HG02870 (cell line): ENCODE measurements at regions not wholly inside any gene's neighbourhood (a gene's known extent, or its start where the extent isn't known, plus 50 kb on each side); places are given as distances from the start of the nearest gene placed in this dataset.
"Not testable (repeated sequence)": the region's sequence is repeated elsewhere in the genome, so short reads cannot be mapped to it uniquely, and the experiment has no call there.

ENCODE experiments used
- ATAC-seq: cut with Tn5 transposase; IDR thresholded peaks from one replicate; pipeline ENCODE4 v1.9.1; 2021; ENCODE audit warnings: mild to moderate bottlenecking, moderate library complexity; ENCODE audit not compliant: unreplicated experiment

GRCh38 chr10:56298941-56299340 lies 62.1 kb downstream of the ZWINT start:
- ATAC-seq: no peak

DNA sequence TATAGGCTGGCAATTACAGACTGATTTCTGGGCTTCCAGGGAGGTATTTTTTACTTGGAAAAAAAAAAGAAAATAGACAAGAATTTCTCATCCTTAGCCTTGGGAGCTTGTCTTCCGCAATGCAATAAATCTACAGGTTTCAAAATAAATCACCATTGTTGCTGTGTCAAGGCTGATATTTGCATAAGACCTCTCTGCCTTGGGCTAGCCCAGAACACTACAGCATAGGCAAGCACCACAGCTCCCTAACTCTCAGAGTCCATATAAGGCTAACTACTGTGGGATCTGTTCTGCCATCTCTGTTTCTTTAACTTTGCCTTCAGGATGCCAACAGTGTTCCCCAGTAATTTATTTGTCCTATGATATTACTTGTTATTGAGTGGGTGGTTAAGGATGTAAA lies 64.4 kb downstream of the ZWINT start:
- no peak for ATAC-seq

- ATAC-seq: no peak
Observed at GRCh38 chr10:56288403-56288802, 72.7 kb downstream of the ZWINT start.

- ATAC-seq: no peak
Observed at GRCh38 chr10:56286096-56286495, 75.0 kb downstream of the ZWINT start.

DNA sequence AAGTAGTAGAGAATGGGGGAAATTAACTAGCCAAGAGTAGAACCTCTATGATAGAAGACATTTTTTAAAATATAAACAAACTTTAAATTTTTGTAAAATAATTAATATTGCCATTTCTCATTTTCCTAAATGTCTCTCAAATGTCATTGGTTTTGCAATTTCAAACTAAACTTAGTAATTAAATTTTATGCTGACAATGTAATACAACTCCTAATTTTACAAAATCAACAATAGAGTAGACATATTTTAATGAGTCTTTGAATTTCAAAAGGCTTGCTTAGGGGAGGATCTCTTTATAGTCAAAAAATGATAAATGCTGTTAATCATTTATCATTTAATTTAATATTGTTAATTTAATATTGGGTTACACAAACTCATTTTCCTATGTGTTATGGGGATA lies 81.8 kb downstream of the ZWINT start:
- ATAC-seq: no peak

DNA sequence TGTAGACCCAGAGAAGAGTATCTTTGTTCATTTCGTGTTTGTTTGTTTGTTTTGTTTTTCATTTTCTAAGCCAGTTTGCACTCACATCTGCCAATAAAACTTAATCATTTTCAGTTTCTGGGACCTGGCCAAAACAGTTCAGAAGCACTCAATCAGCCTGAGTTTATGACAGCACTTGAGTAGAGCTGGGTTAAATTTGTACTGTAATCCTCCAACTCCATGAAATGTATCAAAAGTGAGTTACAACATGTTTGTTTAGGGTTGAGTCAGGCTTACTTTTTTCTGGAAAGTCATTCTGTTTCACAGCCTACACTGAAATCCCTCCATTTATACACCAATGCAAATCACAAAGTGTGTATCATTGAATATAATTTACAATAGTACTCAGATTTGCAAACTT lies 91.9 kb downstream of the ZWINT start:
- no peak for ATAC-seq

- no peak for ATAC-seq
Observed at GRCh38 chr10:56266120-56266519, 94.9 kb downstream of the ZWINT start.

DNA sequence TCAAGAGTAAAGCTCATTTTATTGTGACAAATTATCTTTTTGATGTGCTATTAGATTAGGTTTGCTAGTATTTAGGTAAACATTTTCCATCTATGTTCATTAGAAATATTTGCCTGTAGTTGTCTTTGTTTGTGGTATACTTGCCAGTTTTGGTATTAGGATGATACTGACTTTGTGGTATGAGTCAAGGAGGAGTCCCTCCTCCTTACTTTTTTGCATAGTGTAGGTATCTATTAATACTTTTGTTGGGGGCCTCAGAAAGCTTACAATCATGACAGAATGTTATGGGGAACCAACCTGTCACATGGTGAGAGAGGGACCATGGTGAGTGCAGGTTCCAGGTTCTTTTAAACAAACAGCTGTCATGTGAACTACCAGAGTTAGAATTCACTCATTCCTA lies 102.1 kb downstream of the ZWINT start:
- ATAC-seq: no peak

GRCh38 chr10:56258378-56258777 lies 102.7 kb downstream of the ZWINT start:
- no peak for ATAC-seq

GRCh38 chr10:56255298-56255697 lies 105.8 kb downstream of the ZWINT start:
- ATAC-seq: no peak

GRCh38 chr10:56240471-56240870 lies 120.6 kb downstream of the ZWINT start:
- no peak for ATAC-seq

- no peak for ATAC-seq
Observed at GRCh38 chr10:56231436-56231835, 129.6 kb downstream of the ZWINT start.

DNA sequence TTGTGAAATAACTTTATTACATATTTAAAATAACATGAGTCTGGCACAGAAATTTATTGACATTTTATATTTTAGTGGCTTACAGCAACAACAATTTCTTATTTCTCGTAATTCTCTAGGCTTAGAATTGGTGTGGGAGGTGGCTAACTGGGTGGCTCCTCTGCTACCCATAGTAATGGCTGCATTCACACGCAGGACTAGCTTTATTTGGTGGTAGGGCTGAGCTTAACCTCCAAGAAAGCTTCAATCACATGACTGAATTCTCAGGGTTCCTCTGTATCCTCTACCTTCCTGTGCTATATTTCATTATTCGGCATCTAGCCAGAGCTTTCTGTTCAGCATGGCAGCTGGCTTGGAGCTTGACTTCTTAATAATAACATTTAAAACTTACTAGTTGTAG lies 138.8 kb downstream of the ZWINT start:
- no peak for ATAC-seq

DNA sequence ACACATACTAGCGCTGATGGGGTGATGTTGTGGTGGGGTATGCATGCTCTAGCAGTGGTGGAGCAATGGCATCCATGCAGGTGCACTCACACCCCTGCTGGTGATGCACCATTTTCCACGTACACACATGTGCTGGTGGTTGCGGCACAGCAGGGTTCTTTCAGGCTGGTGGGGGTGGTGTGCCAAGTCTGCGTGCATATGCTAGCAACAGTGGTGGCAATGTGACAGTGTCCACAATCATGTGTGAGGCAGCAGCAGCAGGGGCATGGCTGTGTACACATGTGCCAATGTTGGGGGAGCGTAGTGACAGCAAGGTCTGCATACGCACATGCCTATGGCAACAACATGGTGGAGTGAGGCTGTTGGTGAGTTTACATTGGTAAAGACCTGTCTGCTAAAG lies 148.1 kb downstream of the ZWINT start:
- ATAC-seq: no peak

DNA sequence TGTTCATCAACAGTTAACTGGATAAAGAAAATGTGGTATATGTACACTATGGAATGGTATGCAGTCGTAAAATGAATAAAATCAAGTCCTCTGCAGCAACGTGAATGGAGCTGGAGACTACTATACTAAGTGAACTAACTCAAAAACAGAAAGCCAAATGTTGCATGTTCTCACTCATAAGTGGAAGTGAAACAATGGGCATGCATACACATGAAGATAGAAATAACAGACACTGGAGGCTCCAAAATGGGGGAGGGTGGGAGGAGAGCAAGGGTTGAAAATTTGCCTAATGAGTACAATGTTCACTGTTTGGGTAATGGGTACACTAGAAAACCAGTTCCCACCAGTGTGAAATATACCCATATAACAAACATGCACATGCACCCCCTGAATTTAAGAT lies 179.5 kb downstream of the ZWINT start:
- peak; percentile 69 for ATAC-seq

DNA sequence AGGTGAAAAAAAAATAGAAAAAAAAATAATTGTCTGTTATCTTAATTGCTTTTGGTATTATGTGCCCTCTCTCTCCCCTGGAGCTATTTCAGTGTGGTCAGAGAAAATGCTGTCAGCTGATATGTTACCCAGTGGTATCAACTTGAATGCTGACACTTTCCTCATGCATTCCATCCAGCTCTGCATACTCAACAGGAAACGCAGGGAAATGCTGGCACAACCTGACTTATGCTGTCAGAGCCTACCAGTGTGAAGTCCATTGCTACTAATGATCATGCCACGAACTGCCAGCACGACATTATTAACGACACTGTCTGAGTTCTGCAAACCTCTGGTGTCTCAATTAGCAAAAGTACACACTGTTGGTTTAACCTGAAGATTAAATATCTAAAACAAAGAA lies 182.8 kb downstream of the ZWINT start:
- no peak for ATAC-seq

DNA sequence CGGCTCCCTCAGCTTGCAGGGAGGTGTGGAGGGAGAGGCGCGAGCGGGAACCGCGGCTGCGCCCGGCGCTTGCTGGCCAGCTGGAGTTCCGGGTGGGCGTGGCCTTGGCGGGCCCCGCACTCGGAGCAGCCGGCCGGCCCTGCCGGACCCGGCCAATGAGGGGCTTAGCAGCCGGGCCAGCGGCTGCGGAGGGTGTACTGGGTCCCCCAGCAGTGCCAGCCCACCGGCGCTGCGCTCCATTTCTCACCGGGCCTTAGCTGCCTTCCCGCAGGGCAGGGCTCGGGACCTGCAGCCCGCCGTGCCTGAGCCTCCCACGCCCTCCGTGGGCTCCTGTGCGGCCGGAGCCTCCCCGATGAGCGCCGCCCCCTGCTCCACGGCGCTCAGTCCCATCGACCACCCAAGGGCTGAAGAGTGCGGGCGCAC lies 206.0 kb downstream of the ZWINT start:
- ATAC-seq: not testable (repeated sequence)

DNA sequence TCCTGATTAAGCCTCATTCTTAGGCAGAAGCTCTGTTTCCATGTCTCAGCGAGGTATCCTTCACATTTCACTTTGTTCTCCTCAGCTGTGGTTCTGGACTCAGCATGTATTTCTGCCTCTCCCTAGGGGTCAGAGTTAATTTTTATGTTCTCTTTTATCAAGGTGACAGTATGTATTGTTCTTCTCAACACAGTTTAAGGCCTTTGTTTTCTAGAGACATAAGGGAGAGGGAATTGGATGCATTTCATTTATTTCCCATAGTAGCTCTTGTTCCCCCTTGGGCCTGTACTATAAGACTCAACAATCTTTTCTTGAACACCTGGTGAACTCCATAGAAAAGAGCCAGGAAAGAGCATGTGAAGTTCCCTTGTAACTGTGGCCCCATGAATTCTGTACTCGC lies 214.3 kb downstream of the ZWINT start:
- ATAC-seq: no peak

- peak; percentile 84 for ATAC-seq
Observed at GRCh38 chr10:56142092-56142728, 218.8 kb downstream of the ZWINT start.

DNA sequence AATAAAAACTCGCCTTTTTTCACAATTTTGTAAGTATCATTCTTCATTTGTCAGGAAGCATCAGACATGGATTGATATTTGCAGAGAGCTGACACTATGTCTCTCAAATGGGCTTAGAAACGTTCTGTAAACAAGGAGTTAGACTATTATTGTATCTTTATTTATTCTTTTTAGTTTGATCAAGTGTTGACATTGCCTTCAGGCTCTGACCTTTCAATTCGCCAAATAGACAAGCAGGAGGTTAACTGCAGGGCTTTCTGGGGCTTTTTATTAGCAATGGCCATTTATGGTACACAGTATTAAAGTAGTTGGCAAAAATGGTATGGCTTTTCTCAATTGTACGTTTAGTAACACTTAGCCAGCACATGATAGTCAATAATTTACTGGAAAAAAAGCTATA lies 221.7 kb downstream of the ZWINT start:
- ATAC-seq: no peak

- ATAC-seq: no peak
Observed at GRCh38 chr10:56135828-56136227, 225.2 kb downstream of the ZWINT start.

- ATAC-seq: no peak
Observed at GRCh38 chr10:56123247-56123646, 237.8 kb downstream of the ZWINT start.

DNA sequence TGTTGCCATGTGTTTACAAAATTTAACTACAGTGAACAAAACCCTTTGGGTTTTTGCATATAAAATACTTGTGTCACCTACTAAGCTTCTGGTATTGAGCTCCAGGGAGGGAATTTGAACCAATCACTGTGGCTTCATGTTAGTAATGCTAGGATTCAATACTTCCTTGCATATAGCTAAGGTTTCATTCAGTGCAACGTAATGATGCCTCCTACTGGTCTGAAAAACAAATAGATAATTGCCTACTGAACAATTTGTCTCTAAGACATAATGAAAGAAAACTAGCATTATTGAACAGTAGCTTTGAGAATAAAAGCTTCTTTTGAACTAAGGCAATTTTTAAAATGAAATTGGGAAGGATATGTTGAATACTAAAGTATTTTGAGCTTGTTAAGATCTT lies 244.4 kb downstream of the ZWINT start:
- no peak for ATAC-seq
